Gastroesophageal sphincter (tissue), 2 donors: ENCODE measurements at regions not wholly inside any gene's neighbourhood (a gene's known extent, or its start where the extent isn't known, plus 50 kb on each side); places are given as distances from the start of the nearest gene placed in this dataset.

ENCODE experiments used
- EP300 ChIP-seq: sonication (generic); formaldehyde crosslinking; IDR thresholded peaks from one replicate; pipeline ENCODE4 v1.6.1; 2017; ENCODE audit warnings: antibody characterized with exemption, mild to moderate bottlenecking
- POLR2A ChIP-seq, 2 donors: fragments of 450-650 bp; IDR thresholded peaks; one replicate each; pipeline ENCODE4 v1.6.1; 2017; ENCODE audit warnings: antibody characterized with exemption in 2 of 2, mild to moderate bottlenecking in 2 of 2, moderate library complexity in 1 of 2

DNA sequence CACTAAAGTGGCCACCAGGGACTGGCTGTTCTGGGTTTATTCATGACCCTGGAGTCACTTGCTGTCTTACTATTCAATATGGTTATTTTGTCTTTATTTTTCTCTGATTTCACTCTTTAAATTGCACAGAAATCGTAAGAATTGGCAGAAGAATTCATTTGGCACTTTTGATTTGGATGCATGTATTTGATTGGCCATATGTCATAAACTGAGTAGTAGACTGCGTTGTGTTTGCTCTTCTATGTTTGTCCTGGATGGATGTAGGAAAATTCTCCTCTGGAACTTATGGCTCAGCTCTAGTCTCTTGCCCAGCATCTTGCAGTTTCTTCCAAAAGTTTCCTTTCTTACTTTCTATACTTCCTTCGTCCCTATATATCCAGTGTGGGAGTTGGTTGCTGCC lies 452.7 kb downstream of the GATA3 start:
- TF ChIP-seq POLR2A (IDR thresholded peaks at IDR 0.05) (no peak), EP300 (no peak)
